SK-MEL-5 (cell line): ENCODE measurements at regions not wholly inside any gene's neighbourhood (a gene's known extent, or its start where the extent isn't known, plus 50 kb on each side); places are given as distances from the start of the nearest gene placed in this dataset.

Experiments used
- DNase-seq: peaks from one replicate; pipeline ENCODE4 v3.0.0-alpha.2; 2016; ENCODE audit warnings: low read depth, low spot score
- in situ Hi-C: cut with HindIII; loops from 2 replicates; pipeline ENCODE4 v1.10.0; 2016; ENCODE audit warnings: low sequenced_read_pairs, high pct_unique_total_duplicates, low pct_unique_long_range_greater_than_20kb

GRCh38 chr1:96340686-96341085 is 380.9 kb upstream of the PTBP2 start:
- in situ Hi-C loops = no loop called here
- DNase-seq = no peak

- in situ Hi-C loops = no loop called here
- DNase-seq = no peak
These were observed 374.9 kb upstream of the PTBP2 start for GRCh38 chr1:96346719-96347118.

DNA sequence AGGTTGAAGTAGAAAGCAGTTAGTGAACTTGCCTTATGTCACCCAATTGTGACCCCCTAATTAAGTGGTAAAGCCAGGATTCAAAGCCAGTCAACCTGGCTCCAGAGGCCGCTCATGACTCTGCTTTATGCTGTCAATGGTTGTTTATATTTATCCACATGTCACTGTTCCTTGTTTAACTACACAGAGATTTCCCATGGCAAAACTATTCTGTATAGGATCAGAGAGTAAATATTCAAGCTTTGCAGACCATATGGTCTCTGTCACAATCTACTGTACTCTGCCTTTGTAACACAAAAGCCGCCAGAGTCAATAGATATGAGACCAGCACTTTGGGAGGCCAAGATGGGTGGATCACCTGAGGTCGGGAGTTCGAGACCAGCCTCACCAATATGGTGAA is 371.7 kb upstream of the PTBP2 start:
- in situ Hi-C loops = no loop called here
- no peak for DNase-seq

GRCh38 chr1:96352733-96353132 is 368.9 kb upstream of the PTBP2 start:
- DNase-seq = no peak
- in situ Hi-C loops = no loop called here

DNA sequence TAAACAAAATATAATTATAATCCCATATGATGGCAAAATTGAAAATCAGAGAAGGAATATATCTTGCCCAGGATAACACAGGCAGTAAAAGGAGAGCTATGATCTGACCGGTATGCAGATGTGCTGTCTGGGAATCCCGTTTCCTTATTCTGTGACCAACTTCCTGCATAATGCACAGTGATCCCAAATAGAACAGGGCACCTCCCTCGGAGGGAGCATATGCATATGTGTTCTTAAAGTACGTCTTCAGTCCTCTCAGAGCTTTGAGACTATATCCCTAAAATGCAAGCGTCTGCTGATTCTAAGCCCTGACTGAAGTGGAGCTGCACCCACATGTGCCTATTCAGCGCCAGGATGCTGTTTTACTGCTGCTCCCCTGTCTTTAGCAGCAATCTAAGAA is 366.1 kb upstream of the PTBP2 start:
- DNase-seq = no peak
- in situ Hi-C loops = no loop called here

GRCh38 chr1:96355961-96356360 is 365.6 kb upstream of the PTBP2 start:
- in situ Hi-C loops = no loop called here
- DNase-seq = no peak

- no peak for DNase-seq
- in situ Hi-C loops = no loop called here
These were observed 364.3 kb upstream of the PTBP2 start for GRCh38 chr1:96357141-96357765.

GRCh38 chr1:96358057-96358456 is 363.5 kb upstream of the PTBP2 start:
- no peak for DNase-seq
- in situ Hi-C loops = no loop called here

- DNase-seq = no peak
- in situ Hi-C loops = no loop called here
These were observed 361.4 kb upstream of the PTBP2 start for GRCh38 chr1:96360036-96360795.

GRCh38 chr1:96361271-96361856 is 360.2 kb upstream of the PTBP2 start:
- DNase-seq = no peak
- in situ Hi-C loops = no loop called here

DNA sequence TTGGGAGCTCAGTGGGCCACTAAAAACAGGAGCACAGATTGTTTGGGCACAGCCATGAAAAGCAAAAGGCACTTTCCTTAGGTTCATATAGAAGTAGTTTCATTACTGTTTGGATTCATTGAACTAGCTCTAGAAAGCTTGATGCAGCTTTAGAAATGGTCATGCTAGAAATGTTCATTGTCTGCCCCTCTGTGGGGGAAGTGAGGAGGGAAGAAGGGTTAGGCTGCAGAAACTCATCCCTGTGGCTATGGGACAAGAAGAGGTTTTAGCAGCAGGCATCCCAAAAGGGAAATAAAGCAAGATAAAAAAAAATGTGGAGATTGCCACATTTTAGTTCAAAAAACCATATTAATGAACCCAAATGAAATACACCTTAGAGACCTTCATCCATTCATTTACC is 359.6 kb upstream of the PTBP2 start:
- no peak for DNase-seq
- in situ Hi-C loops = no loop called here

DNA sequence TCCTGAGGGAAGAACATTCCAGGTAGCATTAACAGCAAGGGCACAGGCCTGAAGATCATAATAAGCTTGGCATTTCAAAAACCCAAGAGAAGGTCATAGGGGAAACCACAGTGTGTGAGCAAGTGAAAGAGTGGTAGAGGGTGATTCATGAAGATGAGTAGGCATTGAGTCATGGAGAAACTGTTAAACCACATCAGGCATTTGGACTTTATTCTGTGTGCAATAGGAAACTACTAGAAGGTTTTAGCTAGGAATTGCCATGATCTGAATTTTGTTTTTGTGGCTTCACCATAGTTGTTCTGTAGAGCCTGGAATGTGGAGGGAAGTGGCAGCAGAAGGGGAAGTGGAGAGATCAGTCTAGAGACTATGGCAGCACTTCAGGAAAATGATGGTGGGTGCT is 359.0 kb upstream of the PTBP2 start:
- peak; percentile 6 for DNase-seq
- in situ Hi-C loops = no loop called here

GRCh38 chr1:96363826-96364225 is 357.8 kb upstream of the PTBP2 start:
- in situ Hi-C loops = no loop called here

DNA sequence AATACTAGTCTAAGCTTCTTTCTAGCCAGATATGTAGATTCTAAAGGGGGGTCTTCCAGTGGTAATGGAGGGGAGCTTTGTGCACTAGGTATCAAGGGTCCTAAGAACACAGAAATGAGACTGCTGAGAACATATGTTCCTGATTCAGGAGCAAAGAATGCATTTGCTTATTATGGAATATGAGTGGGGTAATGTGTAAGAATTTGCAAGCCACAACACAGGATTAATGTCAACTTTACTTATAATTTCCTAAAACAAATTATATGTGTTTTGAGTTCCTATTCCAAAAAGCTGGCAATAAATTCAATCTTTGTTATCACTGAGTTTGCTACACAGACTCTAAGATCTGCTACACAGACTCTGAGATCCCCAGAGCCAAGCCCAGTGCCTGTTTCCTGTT is 357.0 kb upstream of the PTBP2 start:
- no peak for DNase-seq
- in situ Hi-C loops = no loop called here

More at GRCh38 chr1:96363826-96364225, 357.8 kb upstream of the PTBP2 start:
- no peak for DNase-seq

DNA sequence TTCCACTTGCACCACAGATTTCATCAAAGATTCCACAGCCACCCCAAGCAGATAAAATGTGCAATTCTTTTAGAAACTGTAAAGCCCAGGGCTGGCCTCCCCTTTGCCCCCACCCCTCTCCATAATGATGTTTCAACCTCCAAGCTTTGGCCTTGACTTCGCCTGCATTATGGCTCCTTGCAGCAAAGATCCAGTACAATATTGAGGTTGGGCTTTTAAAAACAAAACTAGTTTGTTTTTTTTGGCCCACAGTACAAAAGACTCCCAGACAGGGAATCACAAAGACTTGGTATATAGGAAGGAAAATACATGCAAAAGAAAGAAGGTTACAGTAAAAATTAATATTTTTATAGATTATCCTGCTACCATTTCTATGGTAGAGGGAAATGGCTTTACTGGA is 356.5 kb upstream of the PTBP2 start:
- no peak for DNase-seq
- in situ Hi-C loops = no loop called here

GRCh38 chr1:96365596-96366390 is 355.8 kb upstream of the PTBP2 start:
- no peak for DNase-seq
- in situ Hi-C loops = no loop called here

DNA sequence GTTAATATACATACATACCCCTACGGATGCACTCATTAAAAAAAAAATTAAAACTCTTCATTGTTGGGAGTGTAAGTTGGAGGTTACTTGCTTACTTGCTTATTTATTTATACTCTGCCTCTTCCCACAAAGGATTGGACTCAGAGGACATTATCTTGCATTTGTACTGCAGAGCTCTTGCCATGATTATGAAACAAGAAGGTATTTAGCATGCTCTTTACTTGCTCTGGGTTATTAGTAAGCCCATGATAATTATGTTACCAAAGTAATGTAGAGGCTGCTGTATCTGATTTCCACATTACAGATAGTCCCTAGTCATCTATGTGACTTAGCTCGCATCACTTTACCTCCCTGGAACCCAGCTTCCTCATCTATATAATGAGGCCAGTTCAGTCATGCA is 355.1 kb upstream of the PTBP2 start:
- in situ Hi-C loops = no loop called here
- DNase-seq = no peak

DNA sequence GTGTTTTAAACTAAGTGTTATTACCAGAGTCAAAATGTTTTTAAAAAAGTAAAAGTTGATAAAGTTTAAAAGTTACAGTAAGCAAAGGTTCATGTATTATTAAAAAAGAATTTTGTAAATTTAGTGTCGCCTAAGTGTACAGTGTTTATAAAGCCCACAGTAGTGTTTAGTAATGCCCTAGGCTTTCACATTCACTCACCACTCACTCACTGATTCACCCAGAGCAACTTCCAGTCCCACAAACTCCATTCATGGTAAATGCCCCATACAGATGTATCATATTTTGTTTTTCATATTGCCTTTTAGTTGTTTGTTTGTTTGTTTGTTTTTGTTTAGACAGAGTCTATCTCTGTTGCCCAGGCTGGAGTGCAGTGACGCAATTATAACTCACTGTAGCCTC is 353.8 kb upstream of the PTBP2 start:
- in situ Hi-C loops = no loop called here
- no peak for DNase-seq
